Caco-2 (cell line): ENCODE measurements at regions not wholly inside any gene's neighbourhood (a gene's known extent, or its start where the extent isn't known, plus 50 kb on each side); places are given as distances from the start of the nearest gene placed in this dataset.

Experiments used
- BruUV-seq: library from RNA; stranded (reverse); fragments of 400-500 nt; replicated peaks from 2 replicates; lab custom pipeline; 2021; lab: Mats Ljungman, UMichigan
- CTCF ChIA-PET: fragments of 300-600 bp; sonication (Branson Sonifier 250); formaldehyde crosslinking; loops from one replicate; lab custom pipeline; 2022; ENCODE audit warnings: antibody characterized with exemption; lab: Charles Lee
- POLR2A ChIA-PET: fragments of 300-600 bp; sonication (Branson Sonifier 250); formaldehyde crosslinking; loops from one replicate; lab custom pipeline; 2022; ENCODE audit warnings: antibody characterized with exemption; lab: Charles Lee
- DNase-seq, 2 experiments: peaks; one replicate each; pipeline versions ENCODE4 v3.0.0 to v3.0.0-alpha.2; 2020 to 2022
- H3K27me3 ChIP-seq: replicated peaks from 2 replicates; pipeline ENCODE4 v1.6.0; 2011; ENCODE audit warnings: low read length; ENCODE audit not compliant: control insufficient read depth, insufficient read depth
- H3K36me3 ChIP-seq: 2 replicates; pipeline ENCODE4 v1.5.1; 2011; ENCODE audit warnings: low read length; ENCODE audit not compliant: control insufficient read depth, insufficient read depth
- H3K4me1 ChIP-seq: fragments of 250-450 bp; sonication (Bioruptor Pico); 2 replicates; pipeline ENCODE4 v1.5.1; 2020; ENCODE audit warnings: mild to moderate bottlenecking
- H3K4me3 ChIP-seq: 2 replicates; pipeline ENCODE4 v1.5.1; 2011; ENCODE audit warnings: low read depth, mild to moderate bottlenecking, control low read depth, low read length
- H3K9me3 ChIP-seq: fragments of 250-450 bp; sonication (Bioruptor Pico); 2 replicates; pipeline ENCODE4 v1.5.1; 2020; ENCODE audit warnings: mild to moderate bottlenecking, moderate library complexity
- H3K27ac Mint-ChIP-seq: one replicate; pipeline ENCODE4 v1.8.0; 2022; ENCODE audit warnings: mixed read lengths; ENCODE audit not compliant: unreplicated experiment
- H3K27me3 Mint-ChIP-seq: one replicate; pipeline ENCODE4 v1.8.0; 2022; ENCODE audit warnings: mixed read lengths; ENCODE audit not compliant: insufficient read depth, unreplicated experiment
- H3K36me3 Mint-ChIP-seq: one replicate; pipeline ENCODE4 v1.8.0; 2022; ENCODE audit warnings: mild to moderate bottlenecking, mixed read lengths; ENCODE audit not compliant: insufficient read depth, unreplicated experiment
- H3K4me1 Mint-ChIP-seq: one replicate; pipeline ENCODE4 v1.8.0; 2022; ENCODE audit warnings: low read depth, mixed read lengths; ENCODE audit not compliant: unreplicated experiment
- H3K4me3 Mint-ChIP-seq: one replicate; pipeline ENCODE4 v1.8.0; 2022; ENCODE audit warnings: mild to moderate bottlenecking, moderate library complexity, mixed read lengths; ENCODE audit not compliant: unreplicated experiment
- H3K9me3 Mint-ChIP-seq: one replicate; pipeline ENCODE4 v1.8.0; 2022; ENCODE audit warnings: mixed read lengths; ENCODE audit not compliant: unreplicated experiment
- CTCF ChIP-seq, 2 experiments: fragments of 200-600 bp in 1 of 2; IDR thresholded peaks; 1 replicate in 1 of 2; 2 replicates in 1 of 2; pipeline versions ENCODE4 v1.5.1 to v1.8.0; 2011 to 2022; ENCODE audit warnings: antibody characterized with exemption in 1 of 2, control low read depth in 1 of 2, inconsistent platforms in 1 of 2, low read depth in 1 of 2, low read length in 1 of 2, mild to moderate bottlenecking in 1 of 2, moderate library complexity in 1 of 2; ENCODE audit not compliant: insufficient read depth in 1 of 2, severe bottlenecking in 1 of 2, unreplicated experiment in 1 of 2
- intact Hi-C: fragments of 100-400 bp; cut with micrococcal nuclease; formaldehyde crosslinking; loops from one replicate; pipeline ENCODE4 v1.10.0; 2022; ENCODE audit not compliant: unreplicated experiment

DNA sequence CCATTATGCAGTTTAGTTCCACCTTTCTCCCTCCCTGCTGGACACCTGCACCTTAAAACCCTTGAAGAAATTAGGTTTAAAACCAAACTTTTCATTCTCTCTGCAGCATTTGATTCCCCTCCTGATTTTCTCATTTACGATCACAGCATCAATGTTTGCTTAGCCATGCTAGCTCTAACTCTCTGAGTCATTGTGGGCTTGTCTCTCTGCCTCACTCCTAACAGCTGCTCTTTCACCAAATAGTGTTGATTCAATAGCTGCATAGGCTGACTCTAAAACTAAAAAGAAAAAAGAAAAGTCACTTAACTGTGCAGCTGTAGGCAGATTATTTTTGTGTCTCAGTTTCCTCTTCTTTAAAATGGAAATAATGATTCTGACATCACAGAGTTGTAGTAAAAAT lies 1124.9 kb downstream of the DIAPH3 start:
- H3K4me1 ChIP-seq = no peaks in the 10 kb centered on the region
- CTCF ChIA-PET = no interaction called here
- H3K4me3 Mint-ChIP-seq = no peak overlapping the region

DNA sequence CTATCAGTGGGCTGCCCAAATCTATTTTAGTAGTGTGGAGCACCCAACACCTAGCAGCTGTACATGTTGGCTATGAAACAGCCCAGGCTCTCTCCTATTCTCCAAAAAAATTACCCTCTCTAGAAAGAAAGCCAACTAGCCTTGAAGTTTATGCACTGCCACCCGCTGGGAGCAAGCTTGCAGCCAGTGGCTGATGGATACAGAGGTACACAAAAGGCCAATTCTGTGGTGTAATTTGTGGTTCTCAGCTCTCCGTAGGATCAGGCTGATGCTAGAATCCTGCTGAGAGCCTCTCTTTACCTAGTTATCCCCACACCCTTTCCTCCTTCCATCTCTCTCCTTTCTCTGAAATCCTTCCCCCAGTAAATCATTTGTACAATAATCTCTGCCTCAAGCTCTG lies 1120.7 kb downstream of the DIAPH3 start:
- peaks cover 10% of the 10 kb centered on the region for H3K27me3 Mint-ChIP-seq
- Histone ChIP-seq H3K9me3 (no peaks in the 10 kb centered on the region), H3K4me1 (no peaks in the 10 kb centered on the region), H3K27me3 (no peaks in the 10 kb centered on the region), H3K4me3 (no peak overlapping the region), H3K36me3 (no peaks in the 10 kb centered on the region)
- CTCF ChIA-PET = no interaction called here
- H3K4me1 Mint-ChIP-seq = peaks cover 10% of the 10 kb centered on the region
- no peaks in the 10 kb centered on the region for H3K9me3 Mint-ChIP-seq
- DNase-seq = no peak
- no TSS peak for BruUV-seq
- H3K36me3 Mint-ChIP-seq = no peaks in the 10 kb centered on the region
- POLR2A ChIA-PET = no interaction called here
- TF ChIP-seq CTCF (IDR thresholded peaks at IDR 0.05; ENCODE audit: insufficient read depth in 1 of 2, low read depth in 1 of 2, low read length in 1 of 2, severe bottlenecking in 1 of 2, unreplicated experiment in 1 of 2) = no peak
- intact Hi-C loops = no loop called here
- no peak overlapping the region for H3K4me3 Mint-ChIP-seq
- H3K27ac Mint-ChIP-seq = no peak overlapping the region

More for the DNA sequence above, 1124.9 kb downstream of the DIAPH3 start:
- DNase-seq = no peak
- no peaks in the 10 kb centered on the region for H3K27me3 ChIP-seq
- no peak overlapping the region for H3K27ac Mint-ChIP-seq
- intact Hi-C loops = no loop called here
- H3K4me1 Mint-ChIP-seq = peaks cover 10% of the 10 kb centered on the region
- no TSS peak for BruUV-seq
- POLR2A ChIA-PET = no interaction called here
- no peak overlapping the region for H3K4me3 ChIP-seq
- H3K27me3 Mint-ChIP-seq = peaks cover 4% of the 10 kb centered on the region
- H3K9me3 ChIP-seq = no peaks in the 10 kb centered on the region
- no peaks in the 10 kb centered on the region for H3K9me3 Mint-ChIP-seq
- no peak for TF ChIP-seq CTCF (IDR thresholded peaks at IDR 0.05; ENCODE audit: insufficient read depth in 1 of 2, low read depth in 1 of 2, low read length in 1 of 2, severe bottlenecking in 1 of 2, unreplicated experiment in 1 of 2)
- H3K36me3 ChIP-seq = no peaks in the 10 kb centered on the region
- no peaks in the 10 kb centered on the region for H3K36me3 Mint-ChIP-seq

- Mint-ChIP-seq H3K27me3 (peaks cover 19% of the 10 kb centered on the region), H3K9me3 (no peaks in the 10 kb centered on the region), H3K4me3 (no peak overlapping the region), H3K36me3 (no peaks in the 10 kb centered on the region), H3K4me1 (no peaks in the 10 kb centered on the region), H3K27ac (no peak overlapping the region)
- no peak for TF ChIP-seq CTCF (IDR thresholded peaks at IDR 0.05; ENCODE audit: insufficient read depth in 1 of 2, low read depth in 1 of 2, low read length in 1 of 2, severe bottlenecking in 1 of 2, unreplicated experiment in 1 of 2)
- H3K36me3 ChIP-seq = no peaks in the 10 kb centered on the region
- no peaks in the 10 kb centered on the region for H3K4me1 ChIP-seq
- no peak overlapping the region for H3K4me3 ChIP-seq
- DNase-seq = no peak
- H3K27me3 ChIP-seq = no peaks in the 10 kb centered on the region
- ChIA-PET CTCF (no interaction called here), POLR2A (interaction anchor here (0.6 kb wide), 1 partner anchor 97 kb away, joined by 3 read pairs; no protein-coding TSS in a partner anchor)
- BruUV-seq = no TSS peak
- H3K9me3 ChIP-seq = no peaks in the 10 kb centered on the region
- intact Hi-C loops = no loop called here
These were observed 1116.2 kb downstream of the DIAPH3 start for GRCh38 chr13:59047546-59047945.
